Testis (tissue), 2 donors: ENCODE measurements at regions not wholly inside any gene's neighbourhood (a gene's known extent, or its start where the extent isn't known, plus 50 kb on each side); places are given as distances from the start of the nearest gene placed in this dataset.

Experiments used
- DNase-seq: peaks from one replicate; pipeline ENCODE4 v3.0.0-alpha.2; 2019
- H3K27ac ChIP-seq, 2 donors: fragments of 200-600 bp; sonication (generic); one replicate each; pipeline ENCODE4 v1.5.1; 2019
- H3K27me3 ChIP-seq: fragments of 200-600 bp; sonication (generic); one replicate; pipeline ENCODE4 v1.5.1; 2019
- H3K36me3 ChIP-seq: fragments of 200-600 bp; sonication (generic); one replicate; pipeline ENCODE4 v1.5.1; 2017; ENCODE audit warnings: low read depth; ENCODE audit errors: missing control alignments
- H3K4me1 ChIP-seq: fragments of 200-600 bp; sonication (generic); one replicate; pipeline ENCODE4 v1.5.1; 2019
- H3K4me3 ChIP-seq, 2 donors: fragments of 200-600 bp; sonication (generic); one replicate each; pipeline ENCODE4 v1.5.1; 2017 to 2019
- H3K9me3 ChIP-seq: fragments of 200-600 bp; sonication (generic); one replicate; pipeline ENCODE4 v1.5.1; 2017
- CTCF ChIP-seq, 3 experiments: fragments of 450-650 bp in 2 of 3; fragments of 200-600 bp in 1 of 3; sonication (generic) in 1 of 3; IDR thresholded peaks; one replicate each; pipeline ENCODE4 v1.5.1; 2016 to 2019; ENCODE audit warnings: antibody characterized with exemption in 3 of 3, mild to moderate bottlenecking in 2 of 3, moderate library complexity in 1 of 3
- POLR2A ChIP-seq: fragments of 450-650 bp; IDR thresholded peaks from one replicate; pipeline ENCODE4 v1.6.1; 2017; ENCODE audit warnings: antibody characterized with exemption, mild to moderate bottlenecking, moderate library complexity
- WGBS, 2 donors: methylation state at CpG; one replicate each; pipeline ENCODE4 v1.1.5; 2018; 5-methylcytosine and 5-hydroxymethylcytosine counted together
- intact Hi-C: fragments of 100-400 bp; cut with DNase I; formaldehyde crosslinking; loops from one replicate; pipeline ENCODE4 v1.15.1; 2023; ENCODE audit warnings: low total_unique reads

- no peak overlapping the region for H3K4me3 ChIP-seq
- no peaks in the 10 kb centered on the region for H3K4me1 ChIP-seq
- WGBS, 2 donors, result 72 to 86% methylated on average over 1 of the region's 1 CpG
- H3K27me3 ChIP-seq, result no peaks in the 10 kb centered on the region
- no peak for DNase-seq
- no peak overlapping the region for H3K27ac ChIP-seq
- no peak for TF ChIP-seq CTCF (IDR thresholded peaks at IDR 0.05)
- TF ChIP-seq POLR2A, result no peak
- H3K9me3 ChIP-seq, result no peaks in the 10 kb centered on the region
- intact Hi-C loops, result no loop called here
- H3K36me3 ChIP-seq, result no peaks in the 10 kb centered on the region
These were observed 922.7 kb downstream of the BCL11A start for GRCh38 chr2:59630789-59631188.

GRCh38 chr2:59627599-59627998, 925.9 kb downstream of the BCL11A start:
- Histone ChIP-seq H3K4me3 (no peak overlapping the region), H3K27me3 (no peaks in the 10 kb centered on the region), H3K4me1 (no peaks in the 10 kb centered on the region), H3K27ac (no peak overlapping the region), H3K9me3 (no peaks in the 10 kb centered on the region), H3K36me3 (no peaks in the 10 kb centered on the region)
- DNase-seq, result no peak
- WGBS, 2 donors, result 0 to 46% methylated on average over 1 of the region's 1 CpG
- intact Hi-C loops, result no loop called here
- TF ChIP-seq POLR2A, result no peak
- TF ChIP-seq CTCF (IDR thresholded peaks at IDR 0.05), result no peak

GRCh38 chr2:59622599-59623308, 930.7 kb downstream of the BCL11A start:
- Histone ChIP-seq H3K4me1 (no peaks in the 10 kb centered on the region), H3K36me3 (no peaks in the 10 kb centered on the region), H3K27me3 (no peaks in the 10 kb centered on the region), H3K9me3 (no peaks in the 10 kb centered on the region), H3K27ac (no peak overlapping the region), H3K4me3 (no peak overlapping the region)
- TF ChIP-seq POLR2A, result no peak
- TF ChIP-seq CTCF (IDR thresholded peaks at IDR 0.05), result no peak
- no peak for DNase-seq
- intact Hi-C loops, result no loop called here

DNA sequence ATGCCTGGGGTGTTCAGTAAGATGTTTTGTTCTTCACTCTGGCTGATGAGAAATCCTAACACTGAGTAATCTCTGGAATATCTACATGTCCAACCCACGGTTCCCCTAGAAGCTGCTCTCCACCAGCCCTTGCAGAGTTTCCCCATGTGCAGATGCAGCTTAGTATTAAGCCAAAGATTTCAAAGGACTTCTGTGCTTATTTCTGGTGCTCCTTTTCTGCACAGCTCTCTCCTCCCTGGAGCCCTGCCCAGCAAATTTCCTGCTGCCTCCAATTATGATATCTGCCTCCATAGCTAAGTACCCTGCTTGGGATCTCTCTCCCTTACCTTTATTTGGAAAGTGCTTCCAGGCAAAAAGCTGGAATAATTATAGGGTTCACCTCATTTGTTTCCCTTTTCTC, 949.3 kb downstream of the BCL11A start:
- intact Hi-C loops, result no loop called here
- WGBS, 2 donors, result 45 to 63% methylated on average over 1 of the region's 1 CpG
- Histone ChIP-seq H3K9me3 (no peaks in the 10 kb centered on the region), H3K27ac (no peak overlapping the region), H3K4me1 (no peaks in the 10 kb centered on the region), H3K36me3 (no peaks in the 10 kb centered on the region), H3K4me3 (no peak overlapping the region), H3K27me3 (no peaks in the 10 kb centered on the region)
- no peak for TF ChIP-seq CTCF (IDR thresholded peaks at IDR 0.05)
- no peak for TF ChIP-seq POLR2A
- DNase-seq, result no peak

DNA sequence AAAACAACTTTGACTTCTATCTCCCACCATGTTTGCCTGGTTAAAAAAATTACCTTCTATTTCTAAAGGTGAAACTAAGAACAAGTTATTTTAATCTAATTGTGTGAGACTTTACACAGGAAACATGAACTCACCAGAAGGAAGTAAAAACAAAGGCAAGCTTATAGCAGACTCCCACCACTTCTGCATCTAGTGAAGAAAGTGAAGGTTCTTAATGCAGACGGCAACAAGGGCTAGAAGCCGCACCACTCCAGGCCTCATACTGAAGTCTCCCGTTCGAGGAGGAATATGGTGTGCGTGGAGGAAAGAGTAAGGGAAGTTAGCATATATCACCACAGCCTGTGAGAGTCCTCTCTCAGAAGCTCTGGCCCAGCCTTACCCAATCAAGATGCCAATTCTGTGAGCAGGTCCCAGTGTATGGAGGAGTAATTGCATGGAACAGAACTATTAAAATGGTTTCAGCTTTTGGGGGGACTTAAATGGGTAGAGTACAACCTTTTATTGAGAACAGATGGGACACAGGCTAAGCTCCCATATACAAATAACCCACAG, 958.7 kb downstream of the BCL11A start:
- Histone ChIP-seq H3K4me3 (no peak overlapping the region), H3K27ac (no peak overlapping the region), H3K4me1 (no peaks in the 10 kb centered on the region), H3K27me3 (no peaks in the 10 kb centered on the region), H3K36me3 (no peaks in the 10 kb centered on the region), H3K9me3 (no peaks in the 10 kb centered on the region)
- TF ChIP-seq CTCF (IDR thresholded peaks at IDR 0.05) (no peak), POLR2A (no peak)
- no peak for DNase-seq
- 73 to 82% methylated on average over 5 of the region's 5 CpGs for WGBS, 2 donors
- intact Hi-C loops, result no loop called here
